GM23338 (cell line): ENCODE measurements at regions not wholly inside any gene's neighbourhood (a gene's known extent, or its start where the extent isn't known, plus 50 kb on each side); places are given as distances from the start of the nearest gene placed in this dataset.
A peak's percentile ranks its signal among the peaks of the same experiment; 100 is the strongest.

Source experiments
- ATAC-seq: fragments of 200-7000 bp; cut with Tn5 transposase; 3 replicates; pipeline ENCODE4 v1.9.1; 2020
- DNase-seq: peaks from one replicate; pipeline ENCODE4 v3.0.0-alpha.2; 2015; ENCODE audit warnings: low spot score
- H2AFZ ChIP-seq: fragments of 200-600 bp; sonication (generic); 2 replicates; pipeline ENCODE4 v1.8.0; 2016; ENCODE audit warnings: antibody characterized with exemption, mild to moderate bottlenecking, moderate library complexity
- H3F3A ChIP-seq: fragments of 200-600 bp; sonication (generic); replicated peaks from 2 replicates; pipeline ENCODE4 v1.8.0; 2017; ENCODE audit warnings: antibody characterized with exemption, mixed run types, low read depth
- H3K27ac ChIP-seq: fragments of 200-600 bp; sonication (generic); 2 replicates; pipeline ENCODE4 v1.6.1; 2016; ENCODE audit warnings: low read depth
- H3K27me3 ChIP-seq: fragments of 200-600 bp; sonication (generic); 2 replicates; pipeline ENCODE4 v1.8.0; 2016; ENCODE audit warnings: mild to moderate bottlenecking, mixed run types, moderate library complexity; ENCODE audit not compliant: insufficient read depth
- H3K36me3 ChIP-seq: fragments of 200-600 bp; sonication (generic); 2 replicates; pipeline ENCODE4 v1.8.0; 2016; ENCODE audit warnings: mild to moderate bottlenecking; ENCODE audit not compliant: insufficient read depth
- H3K4me1 ChIP-seq: fragments of 200-600 bp; sonication (generic); 2 replicates; pipeline ENCODE4 v1.8.0; 2016; ENCODE audit warnings: mild to moderate bottlenecking, moderate library complexity; ENCODE audit not compliant: insufficient read depth
- H3K4me2 ChIP-seq: fragments of 200-600 bp; sonication (generic); 2 replicates; pipeline ENCODE4 v1.7.1; 2017; ENCODE audit warnings: mixed run types
- H3K4me3 ChIP-seq: fragments of 200-600 bp; sonication (generic); 2 replicates; pipeline ENCODE4 v1.6.1; 2016; ENCODE audit warnings: mixed run types
- H3K79me2 ChIP-seq: fragments of 200-600 bp; sonication (generic); replicated peaks from 2 replicates; pipeline ENCODE4 v1.8.0; 2017; ENCODE audit warnings: mild to moderate bottlenecking; ENCODE audit not compliant: insufficient read depth
- H3K9me2 ChIP-seq: fragments of 200-600 bp; sonication (generic); 2 replicates; pipeline ENCODE4 v1.8.0; 2017; ENCODE audit not compliant: insufficient read depth
- H4K20me1 ChIP-seq: fragments of 200-600 bp; sonication (generic); replicated peaks from 2 replicates; pipeline ENCODE4 v1.8.0; 2017; ENCODE audit warnings: mild to moderate bottlenecking; ENCODE audit not compliant: insufficient read depth
- H3K27ac Mint-ChIP-seq: 2 replicates; pipeline ENCODE4 v1.8.0; 2020; ENCODE audit warnings: inconsistent platforms, mild to moderate bottlenecking, moderate library complexity, mixed read lengths
- H3K27me3 Mint-ChIP-seq: 3 replicates; pipeline ENCODE4 v1.8.0; 2022; ENCODE audit warnings: low read depth, mild to moderate bottlenecking, moderate library complexity, mixed read lengths, inconsistent platforms; ENCODE audit not compliant: insufficient read depth, poor library complexity
- H3K36me3 Mint-ChIP-seq: 3 replicates; pipeline ENCODE4 v1.8.0; 2021; ENCODE audit warnings: low read depth, mild to moderate bottlenecking, inconsistent platforms, moderate library complexity, mixed read lengths
- H3K4me1 Mint-ChIP-seq: 3 replicates; pipeline ENCODE4 v1.8.0; 2020; ENCODE audit warnings: mild to moderate bottlenecking, inconsistent platforms, mixed read lengths
- H3K4me3 Mint-ChIP-seq: 3 replicates; pipeline ENCODE4 v1.8.0; 2021; ENCODE audit warnings: moderate library complexity, mild to moderate bottlenecking, inconsistent platforms, mixed read lengths
- H3K9me3 Mint-ChIP-seq: 3 replicates; pipeline ENCODE4 v1.8.0; 2020; ENCODE audit warnings: moderate library complexity, mild to moderate bottlenecking, inconsistent platforms, mixed read lengths
- ETS1 ChIP-seq: IDR thresholded peaks from 2 replicates; pipeline ENCODE4 v1.6.1; 2016; ENCODE audit warnings: antibody characterized with exemption
- JUNB ChIP-seq: IDR thresholded peaks from one replicate; pipeline ENCODE4 v1.6.1; 2016; ENCODE audit warnings: antibody characterized with exemption; ENCODE audit not compliant: unreplicated experiment
- STAT1 ChIP-seq: IDR thresholded peaks from one replicate; pipeline ENCODE4 v1.6.1; 2016; ENCODE audit warnings: antibody characterized with exemption; ENCODE audit not compliant: unreplicated experiment
- ZNF114 ChIP-seq: fragments of 250-450 bp; sonication (Bioruptor Pico); IDR thresholded peaks from 2 replicates; pipeline ENCODE4 v1.5.0; 2020; ENCODE audit warnings: mild to moderate bottlenecking, moderate library complexity
- ZNF331 ChIP-seq: fragments of 250-450 bp; sonication (Bioruptor Pico); IDR thresholded peaks from 2 replicates; pipeline ENCODE4 v1.5.0; 2020; ENCODE audit warnings: low read depth, mild to moderate bottlenecking, moderate library complexity
- ZNF462 ChIP-seq: fragments of 250-450 bp; sonication (Bioruptor Pico); IDR thresholded peaks from 2 replicates; pipeline ENCODE4 v1.5.0; 2020; ENCODE audit warnings: mild to moderate bottlenecking, moderate library complexity

GRCh38 chr12:30106204-30106965 is 322.6 kb upstream of the TMTC1 start:
- Histone ChIP-seq H3K4me3 (no peak overlapping the region), H3K4me2 (no peak overlapping the region), H3K36me3 (no peaks in the 10 kb centered on the region), H3K27me3 (no peaks in the 10 kb centered on the region), H3K9me2 (no peaks in the 10 kb centered on the region), H3K4me1 (no peaks in the 10 kb centered on the region), H2AFZ (peak overlapping the region; percentile 52; the same call in 1 of the 2 replicates), H3F3A (no peaks in the 10 kb centered on the region), H3K27ac (no peak overlapping the region), H3K79me2 (no peaks in the 10 kb centered on the region), H4K20me1 (no peaks in the 10 kb centered on the region; the same call in 1 of the 2 replicates)
- ATAC-seq (no peak), DNase-seq (no peak)
- Mint-ChIP-seq H3K27me3 (peaks cover 13% of the 10 kb centered on the region), H3K4me3 (no peak overlapping the region), H3K4me1 (no peaks in the 10 kb centered on the region), H3K36me3 (peaks cover 8% of the 10 kb centered on the region; the same call in 1 of the 3 replicates), H3K27ac (no peak overlapping the region), H3K9me3 (peaks cover 17% of the 10 kb centered on the region)
- TF ChIP-seq ZNF114 (CRISPR knock-in tag) (no peak), ZNF462 (CRISPR knock-in tag) (no peak), STAT1 (no peak), ZNF331 (no peak), JUNB (no peak), ETS1 (no peak)
